ENCODE measurements at regions not wholly inside any gene's neighbourhood (a gene's known extent, or its start where the extent isn't known, plus 50 kb on each side); places are given as distances from the start of the nearest gene placed in this dataset.

- DNase-seq (ENCODE audit: low read depth in 3 of 3), result no peak
Observed at GRCh38 chr2:16137080-16137755, 196.9 kb downstream of the MYCN start.

DNA sequence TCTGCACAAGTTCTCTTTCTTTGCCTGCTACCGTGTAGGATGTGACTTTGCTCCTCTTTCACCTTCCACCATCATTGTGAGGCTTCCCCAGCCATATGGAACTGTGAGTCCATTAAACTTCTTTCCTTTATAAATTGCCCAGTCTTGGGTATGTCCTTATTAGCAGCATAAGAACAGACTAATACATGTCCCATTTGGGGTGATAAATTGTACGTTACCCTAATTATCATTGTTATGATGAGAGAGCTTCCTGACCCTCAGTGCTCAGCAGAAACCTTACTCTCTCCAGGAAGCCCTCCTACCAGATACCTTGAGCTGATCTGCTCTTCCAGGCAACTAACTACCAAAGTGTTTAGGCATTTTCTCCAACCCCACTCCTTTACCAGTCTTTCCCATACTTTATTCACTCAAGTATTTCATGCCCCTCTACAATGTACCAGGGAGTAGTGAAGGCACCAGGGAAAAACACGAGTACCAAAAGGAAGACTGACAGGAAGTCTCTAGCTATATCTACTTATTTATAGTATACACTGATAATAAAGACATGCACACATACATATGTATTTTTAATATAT is 196.2 kb downstream of the MYCN start:
- no peak for DNase-seq (ENCODE audit: low read depth in 3 of 3)

GRCh38 chr2:16135913-16136310 is 195.6 kb downstream of the MYCN start:
- DNase-seq (ENCODE audit: low read depth in 3 of 3), result no peak

GRCh38 chr2:16135196-16135912 is 195.0 kb downstream of the MYCN start:
- DNase-seq (ENCODE audit: low read depth in 3 of 3), result no peak

DNA sequence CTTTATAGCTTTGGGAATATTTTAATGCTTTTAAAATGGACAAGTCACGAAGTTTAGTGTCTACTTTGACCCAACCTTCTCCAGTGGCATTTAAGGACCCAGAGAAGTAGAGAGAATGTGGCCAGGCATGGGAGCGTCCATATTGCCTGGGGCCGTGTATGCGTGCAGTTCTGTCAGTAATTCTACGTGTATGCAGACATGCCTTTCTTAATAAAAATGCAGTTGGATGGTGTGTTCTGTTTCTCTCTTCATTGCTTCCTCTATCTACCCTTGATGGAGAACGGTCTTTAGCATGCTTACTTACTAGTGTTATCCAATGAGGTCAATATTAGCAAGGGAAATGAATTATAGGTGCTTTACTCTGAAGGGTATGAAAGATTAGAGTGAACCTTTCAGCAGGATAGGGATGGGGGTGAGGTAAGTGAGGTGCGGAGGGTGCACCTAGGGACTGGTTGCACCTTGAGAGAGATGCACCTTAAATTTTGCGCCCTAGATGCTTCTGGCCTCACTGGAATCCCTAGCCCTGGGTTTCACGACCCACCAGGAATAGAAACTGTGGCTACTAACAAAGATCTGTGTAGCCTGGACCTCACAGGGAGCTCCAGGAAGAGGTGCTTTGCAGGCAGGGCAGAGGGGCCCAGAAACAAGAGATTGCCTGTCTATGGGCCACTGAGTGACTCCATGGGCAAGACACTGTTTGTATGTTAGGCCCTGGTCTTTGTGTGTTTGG is 194.3 kb downstream of the MYCN start:
- DNase-seq (ENCODE audit: low read depth in 3 of 3), result no peak

- no peak for DNase-seq (ENCODE audit: low read depth in 3 of 3)
Observed at GRCh38 chr2:16130906-16131400, 190.6 kb downstream of the MYCN start.

DNA sequence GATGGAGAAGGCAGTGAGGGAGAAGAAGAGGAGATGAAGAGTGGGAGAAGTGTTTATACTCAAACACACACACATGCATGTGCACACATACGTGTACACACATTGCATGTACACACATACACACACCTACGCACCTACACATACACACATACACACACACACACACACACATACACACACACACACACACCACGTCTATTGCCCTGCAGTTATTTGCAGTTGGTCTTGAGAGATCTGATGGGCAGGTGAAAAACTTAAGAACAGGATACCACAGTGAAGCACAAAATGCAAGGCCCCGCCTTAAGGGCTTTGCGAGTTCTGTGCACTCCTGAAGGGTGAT is 190.2 kb downstream of the MYCN start:
- no peak for DNase-seq (ENCODE audit: low read depth in 3 of 3)

DNA sequence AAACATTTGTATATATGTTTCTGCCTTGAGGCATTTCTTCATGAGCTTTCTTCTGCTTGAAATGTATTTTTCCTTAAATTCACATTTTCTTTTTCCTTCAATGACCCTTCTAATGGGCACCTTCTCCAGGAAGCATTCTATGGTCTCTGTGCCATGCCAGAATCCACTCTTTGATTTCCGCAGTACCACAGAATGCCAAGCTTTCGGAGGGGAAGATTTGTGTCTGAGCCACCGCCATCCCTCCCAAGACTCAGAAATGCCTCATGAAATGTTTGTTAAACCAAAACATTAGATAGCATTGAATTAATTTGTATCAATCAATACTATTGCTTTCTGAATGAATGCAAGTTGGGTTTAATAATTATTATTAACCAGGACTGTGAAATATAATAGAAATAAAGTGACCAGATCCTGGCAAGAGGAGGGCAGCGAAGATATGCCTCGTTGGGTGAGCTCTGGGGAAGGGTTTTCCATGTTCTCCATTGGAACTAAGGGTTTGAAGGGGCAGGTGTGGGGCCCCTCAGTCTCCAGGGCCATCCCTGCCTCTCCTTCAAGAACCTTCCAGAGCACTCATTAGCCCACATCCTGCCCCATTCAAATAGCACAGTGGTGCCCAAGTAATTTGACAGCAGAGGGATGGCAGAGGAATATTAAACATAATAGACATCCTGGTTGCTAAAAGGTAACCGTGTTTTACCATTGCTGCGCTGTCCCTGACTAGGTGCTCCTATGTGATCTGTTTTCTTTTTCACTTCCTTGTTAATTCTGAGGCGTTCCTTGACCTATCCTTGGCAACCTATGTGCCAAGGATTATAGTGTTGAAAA is 189.6 kb downstream of the MYCN start:
- DNase-seq (ENCODE audit: low read depth in 3 of 3), result no peak

GRCh38 chr2:16128746-16129610 is 188.6 kb downstream of the MYCN start:
- DNase-seq (ENCODE audit: low read depth in 3 of 3), result no peak

- DNase-seq (ENCODE audit: low read depth in 3 of 3), result no peak
Observed at GRCh38 chr2:16127958-16128357, 187.6 kb downstream of the MYCN start.

- DNase-seq (ENCODE audit: low read depth in 3 of 3), result no peak
Observed at GRCh38 chr2:16127276-16127940, 187.1 kb downstream of the MYCN start.

- no peak for DNase-seq (ENCODE audit: low read depth in 3 of 3)
Observed at GRCh38 chr2:16126517-16127275, 186.3 kb downstream of the MYCN start.

- no peak for DNase-seq (ENCODE audit: low read depth in 3 of 3)
Observed at GRCh38 chr2:16125614-16126516, 185.5 kb downstream of the MYCN start.

DNA sequence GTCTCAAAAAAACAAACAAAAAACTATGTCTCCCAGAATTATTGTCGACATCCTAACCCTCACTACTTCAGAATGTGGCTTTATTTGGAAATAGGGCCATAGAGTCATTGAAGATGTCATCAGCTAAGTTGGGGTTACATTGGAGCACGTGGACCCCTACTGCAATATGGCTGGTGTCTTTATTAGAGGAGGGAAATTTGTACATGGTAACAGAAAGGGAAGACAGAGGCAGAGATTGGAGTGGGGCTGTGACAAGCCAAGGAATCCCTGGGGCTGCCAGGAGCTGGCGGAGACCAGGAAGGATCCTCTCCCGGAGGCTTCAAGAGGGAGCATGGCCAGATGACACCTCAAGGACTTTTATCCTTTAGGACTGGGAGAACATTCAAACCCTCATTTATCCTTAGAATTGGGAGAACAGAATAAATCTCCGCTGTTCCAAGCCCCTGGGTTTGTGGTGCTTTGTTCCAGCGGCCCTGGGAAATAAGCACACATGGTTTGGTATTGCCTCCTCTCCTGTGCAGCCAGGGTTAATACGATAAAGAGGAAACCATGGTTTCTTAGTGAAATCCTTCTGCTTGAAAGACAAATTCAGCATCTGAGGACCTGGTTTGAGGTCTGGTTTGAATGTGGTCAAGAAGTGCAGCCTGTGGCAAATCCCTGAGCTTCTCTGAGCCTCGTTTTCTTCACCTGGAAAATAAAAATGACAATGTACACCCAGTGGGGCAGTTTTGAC is 184.7 kb downstream of the MYCN start:
- DNase-seq (ENCODE audit: low read depth in 3 of 3), result no peak

DNA sequence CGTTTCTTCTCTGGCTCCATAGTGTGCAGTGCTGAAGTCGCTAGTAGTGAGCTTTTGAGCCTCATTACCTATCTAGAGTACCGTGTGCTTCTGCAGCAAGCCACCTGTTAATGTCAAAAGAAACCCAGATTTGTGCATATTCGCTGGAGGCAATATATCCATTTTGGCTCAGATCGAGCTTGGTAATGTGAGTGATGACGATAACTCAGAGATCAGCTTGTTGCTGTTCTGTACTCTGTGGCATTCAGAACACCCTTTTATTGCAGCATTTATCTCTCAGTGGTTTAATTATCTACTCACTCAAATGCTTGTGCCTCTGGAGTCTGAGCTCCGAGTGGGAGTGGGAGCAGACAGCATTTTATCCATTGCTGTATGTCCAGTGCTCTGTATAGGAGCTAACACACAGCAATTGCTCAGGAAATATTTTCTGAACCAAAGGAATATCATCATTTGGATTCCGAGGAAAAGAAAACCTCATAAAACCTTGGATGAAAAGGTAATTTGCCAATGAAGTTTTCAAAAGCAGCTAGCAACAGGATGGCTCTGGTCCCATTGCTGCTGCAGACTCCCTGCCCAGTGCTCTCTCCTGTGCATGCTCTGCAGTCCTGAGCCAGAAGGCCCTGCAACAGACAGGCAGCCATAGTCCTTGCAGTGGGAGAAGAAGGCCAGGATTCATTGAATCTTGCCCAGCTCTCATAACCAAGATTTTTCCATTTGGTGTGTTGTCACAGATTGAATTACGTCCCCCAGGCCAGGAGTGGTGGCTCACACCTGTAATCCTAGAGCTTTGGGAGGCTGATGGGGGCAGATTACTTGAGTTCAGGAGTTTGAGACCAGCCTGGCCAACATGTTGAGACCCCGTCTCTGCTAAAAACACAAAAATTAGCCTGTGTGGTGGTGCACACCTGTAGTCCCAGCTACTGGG is 183.8 kb downstream of the MYCN start:
- DNase-seq (ENCODE audit: low read depth in 3 of 3), result no peak

- DNase-seq (ENCODE audit: low read depth in 3 of 3), result no peak
Observed at GRCh38 chr2:16123421-16123820, 183.1 kb downstream of the MYCN start.

Data from stimulated activated CD4-positive, alpha-beta T cell treated with anti-CD3 and anti-CD28 coated beads, TNF-alpha, amount 100 ng/mL, for 4 hours (primary cell).